Thoracic aorta (tissue), 2 donors: ENCODE measurements at regions not wholly inside any gene's neighbourhood (a gene's known extent, or its start where the extent isn't known, plus 50 kb on each side); places are given as distances from the start of the nearest gene placed in this dataset.

Source experiments
- ATAC-seq: fragments of 150-250 bp; one replicate; pipeline ENCODE4 v1.8.0; 2017; ENCODE audit warnings: low read depth; ENCODE audit not compliant: insufficient number of reproducible peaks, low FRiP score
- DNase-seq: peaks from one replicate; pipeline ENCODE4 v3.0.0-alpha.2; 2020; ENCODE audit warnings: low spot score
- H3K27ac ChIP-seq, 2 donors: fragments of 200-600 bp; sonication (generic); 1 replicate in 1 of 2; 2 replicates in 1 of 2; pipeline ENCODE4 v1.5.1; 2016; ENCODE audit warnings: mild to moderate bottlenecking in 2 of 2, moderate library complexity in 2 of 2
- H3K27me3 ChIP-seq: fragments of 200-600 bp; sonication (generic); replicated peaks from 2 replicates; pipeline ENCODE4 v1.6.0; 2016; ENCODE audit warnings: mild to moderate bottlenecking; ENCODE audit not compliant: insufficient read depth
- H3K36me3 ChIP-seq: fragments of 200-600 bp; sonication (generic); one replicate; pipeline ENCODE4 v1.5.1; 2016
- H3K4me1 ChIP-seq, 2 donors: fragments of 200-600 bp; sonication (generic); 1 replicate in 1 of 2; 2 replicates in 1 of 2; pipeline versions ENCODE4 v1.5.1 to v1.6.0; 2016; ENCODE audit warnings: low read depth in 2 of 2, mild to moderate bottlenecking in 1 of 2; ENCODE audit not compliant: control insufficient read depth in 1 of 2
- H3K4me3 ChIP-seq: fragments of 200-600 bp; sonication (generic); 2 replicates; pipeline ENCODE4 v1.5.1; 2016; ENCODE audit warnings: mild to moderate bottlenecking
- H3K9me3 ChIP-seq: fragments of 200-600 bp; sonication (generic); 2 replicates; pipeline ENCODE4 v1.5.1; 2016
- TF ChIP-seq, protein P1 (sequence below): fragments of 200-600 bp; sonication (generic); IDR thresholded peaks from one replicate; pipeline ENCODE4 v1.5.1; 2019; ENCODE audit warnings: antibody characterized with exemption

DNA sequence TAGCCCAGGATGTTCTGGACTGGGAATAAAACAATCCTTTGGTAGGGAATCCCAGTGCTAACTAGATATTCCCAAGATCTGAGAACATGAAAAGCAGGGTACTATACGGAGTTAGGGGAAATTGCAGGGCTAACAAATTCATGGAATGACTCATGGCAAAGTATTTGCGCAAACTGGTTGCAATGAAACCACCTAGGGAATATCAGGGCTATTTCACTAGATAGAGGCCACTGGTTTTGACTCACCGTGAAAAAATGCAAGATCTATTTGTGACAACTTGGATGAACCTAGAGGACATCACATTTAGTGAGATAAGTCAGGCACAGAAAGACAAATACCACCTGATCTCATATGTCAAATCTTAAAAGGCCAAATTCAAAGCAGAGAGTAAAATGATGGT, 233.3 kb downstream of the MBD2 start:
- DNase-seq (no peak), ATAC-seq (no peak)
- TF ChIP-seq, protein P1, sequence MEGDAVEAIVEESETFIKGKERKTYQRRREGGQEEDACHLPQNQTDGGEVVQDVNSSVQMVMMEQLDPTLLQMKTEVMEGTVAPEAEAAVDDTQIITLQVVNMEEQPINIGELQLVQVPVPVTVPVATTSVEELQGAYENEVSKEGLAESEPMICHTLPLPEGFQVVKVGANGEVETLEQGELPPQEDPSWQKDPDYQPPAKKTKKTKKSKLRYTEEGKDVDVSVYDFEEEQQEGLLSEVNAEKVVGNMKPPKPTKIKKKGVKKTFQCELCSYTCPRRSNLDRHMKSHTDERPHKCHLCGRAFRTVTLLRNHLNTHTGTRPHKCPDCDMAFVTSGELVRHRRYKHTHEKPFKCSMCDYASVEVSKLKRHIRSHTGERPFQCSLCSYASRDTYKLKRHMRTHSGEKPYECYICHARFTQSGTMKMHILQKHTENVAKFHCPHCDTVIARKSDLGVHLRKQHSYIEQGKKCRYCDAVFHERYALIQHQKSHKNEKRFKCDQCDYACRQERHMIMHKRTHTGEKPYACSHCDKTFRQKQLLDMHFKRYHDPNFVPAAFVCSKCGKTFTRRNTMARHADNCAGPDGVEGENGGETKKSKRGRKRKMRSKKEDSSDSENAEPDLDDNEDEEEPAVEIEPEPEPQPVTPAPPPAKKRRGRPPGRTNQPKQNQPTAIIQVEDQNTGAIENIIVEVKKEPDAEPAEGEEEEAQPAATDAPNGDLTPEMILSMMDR, result no peak
- no peaks in the 10 kb centered on the region for H3K36me3 ChIP-seq
- H3K4me3 ChIP-seq, result no peak overlapping the region
- no peak overlapping the region for H3K27ac ChIP-seq
- no peaks in the 10 kb centered on the region for H3K9me3 ChIP-seq
- no peaks in the 10 kb centered on the region for H3K27me3 ChIP-seq
- no peaks in the 10 kb centered on the region for H3K4me1 ChIP-seq

- no peaks in the 10 kb centered on the region for H3K36me3 ChIP-seq
- H3K27ac ChIP-seq, result no peak overlapping the region
- DNase-seq, result no peak
- TF ChIP-seq, protein P1, result no peak
- ATAC-seq, result no peak
- H3K27me3 ChIP-seq, result no peaks in the 10 kb centered on the region
- H3K9me3 ChIP-seq, result no peaks in the 10 kb centered on the region
- H3K4me3 ChIP-seq, result no peak overlapping the region
- no peaks in the 10 kb centered on the region for H3K4me1 ChIP-seq
These were observed 234.0 kb downstream of the MBD2 start for GRCh38 chr18:53990485-53990884.

- ATAC-seq (no peak), DNase-seq (no peak)
- H3K4me1 ChIP-seq, result no peaks in the 10 kb centered on the region
- no peaks in the 10 kb centered on the region for H3K9me3 ChIP-seq
- H3K36me3 ChIP-seq, result no peaks in the 10 kb centered on the region
- H3K27me3 ChIP-seq, result no peaks in the 10 kb centered on the region
- H3K4me3 ChIP-seq, result no peak overlapping the region
- TF ChIP-seq, protein P1, result no peak
- no peak overlapping the region for H3K27ac ChIP-seq
These were observed 240.4 kb downstream of the MBD2 start for GRCh38 chr18:53984021-53984420.

- H3K4me1 ChIP-seq, result no peaks in the 10 kb centered on the region
- TF ChIP-seq, protein P1, result no peak
- no peak for ATAC-seq
- no peaks in the 10 kb centered on the region for H3K36me3 ChIP-seq
- H3K9me3 ChIP-seq, result no peaks in the 10 kb centered on the region
- no peak for DNase-seq
- no peak overlapping the region for H3K4me3 ChIP-seq
- H3K27me3 ChIP-seq, result no peaks in the 10 kb centered on the region
- no peak overlapping the region for H3K27ac ChIP-seq
These were observed 253.1 kb downstream of the MBD2 start for GRCh38 chr18:53971331-53971730.

GRCh38 chr18:53952700-53953099, 271.8 kb downstream of the MBD2 start:
- Histone ChIP-seq H3K4me3 (no peak overlapping the region), H3K9me3 (no peaks in the 10 kb centered on the region), H3K27me3 (no peaks in the 10 kb centered on the region), H3K4me1 (no peaks in the 10 kb centered on the region), H3K36me3 (no peaks in the 10 kb centered on the region), H3K27ac (no peak overlapping the region)
- no peak for ATAC-seq
- DNase-seq, result no peak
- TF ChIP-seq, protein P1, result no peak
